UCSD-AML1 (cell line): ENCODE measurements at regions not wholly inside any gene's neighbourhood (a gene's known extent, or its start where the extent isn't known, plus 50 kb on each side); places are given as distances from the start of the nearest gene placed in this dataset.

Source experiments
- DNase-seq: peaks from one replicate; lab custom pipeline; 2025; ENCODE audit not compliant: unreplicated experiment; lab: John Stamatoyannopoulos, UW

GRCh38 chr1:232218955-232219865 is 410.7 kb downstream of the SIPA1L2 start:
- DNase-seq, result no peak

GRCh38 chr1:232213928-232214327 is 416.0 kb downstream of the SIPA1L2 start:
- DNase-seq, result no peak

GRCh38 chr1:232212253-232212652 is 417.7 kb downstream of the SIPA1L2 start:
- no peak for DNase-seq

- DNase-seq, result no peak
These were observed 418.8 kb downstream of the SIPA1L2 start for GRCh38 chr1:232211149-232211548.

- no peak for DNase-seq
These were observed 420.6 kb downstream of the SIPA1L2 start for GRCh38 chr1:232209357-232209756.

GRCh38 chr1:232207073-232207866 is 422.7 kb downstream of the SIPA1L2 start:
- no peak for DNase-seq

- DNase-seq, result no peak
These were observed 425.7 kb downstream of the SIPA1L2 start for GRCh38 chr1:232204269-232204668.

- DNase-seq, result no peak
These were observed 428.9 kb downstream of the SIPA1L2 start for GRCh38 chr1:232201024-232201423.

GRCh38 chr1:232196042-232196441 is 433.9 kb downstream of the SIPA1L2 start:
- DNase-seq, result no peak

GRCh38 chr1:232194424-232194823 is 435.5 kb downstream of the SIPA1L2 start:
- no peak for DNase-seq

GRCh38 chr1:232193451-232193783 is 436.5 kb downstream of the SIPA1L2 start:
- no peak for DNase-seq

- no peak for DNase-seq
These were observed 437.0 kb downstream of the SIPA1L2 start for GRCh38 chr1:232192781-232193450.

- DNase-seq, result no peak
These were observed 438.4 kb downstream of the SIPA1L2 start for GRCh38 chr1:232191560-232191959.

GRCh38 chr1:232188318-232188717 is 441.6 kb downstream of the SIPA1L2 start:
- DNase-seq, result no peak

- DNase-seq, result no peak
These were observed 443.0 kb downstream of the SIPA1L2 start for GRCh38 chr1:232186931-232187330.

GRCh38 chr1:232184561-232185530 is 445.1 kb downstream of the SIPA1L2 start:
- DNase-seq, result no peak

GRCh38 chr1:232183802-232184201 is 446.1 kb downstream of the SIPA1L2 start:
- no peak for DNase-seq

GRCh38 chr1:232183266-232183800 is 446.6 kb downstream of the SIPA1L2 start:
- no peak for DNase-seq

GRCh38 chr1:232182236-232182635 is 447.7 kb downstream of the SIPA1L2 start:
- no peak for DNase-seq

GRCh38 chr1:232180779-232181136 is 449.2 kb downstream of the SIPA1L2 start:
- DNase-seq, result no peak
